Naive thymus-derived CD4-positive, alpha-beta T cell (primary cell): ENCODE measurements at regions not wholly inside any gene's neighbourhood (a gene's known extent, or its start where the extent isn't known, plus 50 kb on each side); places are given as distances from the start of the nearest gene placed in this dataset.

ENCODE experiments used
- ATAC-seq: fragments of 150-1000 bp; cut with Tn5 transposase; 2 replicates; pipeline ENCODE4 v1.10.0; 2021; ENCODE audit warnings: mild to moderate bottlenecking, moderate library complexity
- CTCF ChIA-PET: fragments of 350-600 bp; sonication (Branson Sonifier 250); formaldehyde crosslinking; loops from one replicate; lab custom pipeline; 2021; ENCODE audit warnings: antibody characterized with exemption; lab: Charles Lee
- POLR2A ChIA-PET: fragments of 350-600 bp; sonication (Branson Sonifier 250); formaldehyde crosslinking; loops from one replicate; lab custom pipeline; 2021; ENCODE audit warnings: antibody characterized with exemption, inconsistent platforms; lab: Charles Lee
- DNase-seq, 9 donors: peaks; one replicate each; pipeline versions ENCODE4 v3.0.0 to v3.0.0-alpha.2; 2020 to 2022; ENCODE audit warnings: mixed read lengths in 1 of 9
- H3K27ac ChIP-seq: one replicate; pipeline ENCODE4 v1.7.0; 2013; ENCODE audit warnings: mild to moderate bottlenecking, low read depth, low read length, moderate library complexity
- H3K27me3 ChIP-seq, 2 donors: one replicate each; pipeline ENCODE4 v1.7.0; 2013; ENCODE audit warnings: low read length in 2 of 2, mild to moderate bottlenecking in 2 of 2, moderate library complexity in 2 of 2; ENCODE audit not compliant: control insufficient read depth in 2 of 2, insufficient read depth in 2 of 2
- H3K36me3 ChIP-seq, 3 experiments: 1 replicate in 2 of 3; 2 replicates in 1 of 3; pipeline ENCODE4 v1.7.0; 2013; ENCODE audit warnings: low read length in 3 of 3, mild to moderate bottlenecking in 3 of 3, moderate library complexity in 1 of 3; ENCODE audit not compliant: insufficient read depth in 3 of 3, control insufficient read depth in 2 of 3
- H3K4me1 ChIP-seq, 2 donors: one replicate each; pipeline ENCODE4 v1.7.0; 2013; ENCODE audit warnings: low read length in 2 of 2, mild to moderate bottlenecking in 2 of 2, moderate library complexity in 1 of 2; ENCODE audit not compliant: control insufficient read depth in 2 of 2, insufficient read depth in 2 of 2
- H3K4me3 ChIP-seq: 2 replicates; pipeline ENCODE4 v1.7.0; 2013; ENCODE audit warnings: mild to moderate bottlenecking, low read length
- H3K9me3 ChIP-seq, 3 experiments: 1 replicate in 2 of 3; 2 replicates in 1 of 3; pipeline ENCODE4 v1.7.0; 2013; ENCODE audit warnings: low read length in 3 of 3; ENCODE audit not compliant: control insufficient read depth in 2 of 3
- H3K27ac Mint-ChIP-seq, 9 donors: one replicate each; pipeline ENCODE4 v1.8.0; 2020 to 2022; ENCODE audit warnings: mixed read lengths in 9 of 9, mild to moderate bottlenecking in 8 of 9, moderate library complexity in 5 of 9, inconsistent platforms in 2 of 9
- H3K27me3 Mint-ChIP-seq, 5 donors: one replicate each; pipeline ENCODE4 v1.8.0; 2021 to 2022; ENCODE audit warnings: mixed read lengths in 5 of 5, mild to moderate bottlenecking in 1 of 5
- H3K36me3 Mint-ChIP-seq, 5 donors: one replicate each; pipeline ENCODE4 v1.8.0; 2020 to 2022; ENCODE audit warnings: mixed read lengths in 5 of 5, mild to moderate bottlenecking in 3 of 5, inconsistent platforms in 1 of 5
- H3K4me1 Mint-ChIP-seq, 7 donors: one replicate each; pipeline ENCODE4 v1.8.0; 2020 to 2022; ENCODE audit warnings: mixed read lengths in 7 of 7, mild to moderate bottlenecking in 3 of 7, inconsistent platforms in 1 of 7
- H3K4me3 Mint-ChIP-seq, 10 donors: one replicate each; pipeline ENCODE4 v1.8.0; 2020 to 2022; ENCODE audit warnings: mild to moderate bottlenecking in 10 of 10, mixed read lengths in 10 of 10, moderate library complexity in 6 of 10, inconsistent platforms in 2 of 10
- H3K9me3 Mint-ChIP-seq, 11 donors: one replicate each; pipeline ENCODE4 v1.8.0; 2020 to 2022; ENCODE audit warnings: mixed read lengths in 11 of 11, mild to moderate bottlenecking in 4 of 11, inconsistent platforms in 1 of 11, moderate library complexity in 1 of 11
- intact Hi-C, 2 donors: fragments of 100-400 bp; cut with micrococcal nuclease; formaldehyde crosslinking; loops; one replicate each; pipeline ENCODE4 v1.15.1; 2023

DNA sequence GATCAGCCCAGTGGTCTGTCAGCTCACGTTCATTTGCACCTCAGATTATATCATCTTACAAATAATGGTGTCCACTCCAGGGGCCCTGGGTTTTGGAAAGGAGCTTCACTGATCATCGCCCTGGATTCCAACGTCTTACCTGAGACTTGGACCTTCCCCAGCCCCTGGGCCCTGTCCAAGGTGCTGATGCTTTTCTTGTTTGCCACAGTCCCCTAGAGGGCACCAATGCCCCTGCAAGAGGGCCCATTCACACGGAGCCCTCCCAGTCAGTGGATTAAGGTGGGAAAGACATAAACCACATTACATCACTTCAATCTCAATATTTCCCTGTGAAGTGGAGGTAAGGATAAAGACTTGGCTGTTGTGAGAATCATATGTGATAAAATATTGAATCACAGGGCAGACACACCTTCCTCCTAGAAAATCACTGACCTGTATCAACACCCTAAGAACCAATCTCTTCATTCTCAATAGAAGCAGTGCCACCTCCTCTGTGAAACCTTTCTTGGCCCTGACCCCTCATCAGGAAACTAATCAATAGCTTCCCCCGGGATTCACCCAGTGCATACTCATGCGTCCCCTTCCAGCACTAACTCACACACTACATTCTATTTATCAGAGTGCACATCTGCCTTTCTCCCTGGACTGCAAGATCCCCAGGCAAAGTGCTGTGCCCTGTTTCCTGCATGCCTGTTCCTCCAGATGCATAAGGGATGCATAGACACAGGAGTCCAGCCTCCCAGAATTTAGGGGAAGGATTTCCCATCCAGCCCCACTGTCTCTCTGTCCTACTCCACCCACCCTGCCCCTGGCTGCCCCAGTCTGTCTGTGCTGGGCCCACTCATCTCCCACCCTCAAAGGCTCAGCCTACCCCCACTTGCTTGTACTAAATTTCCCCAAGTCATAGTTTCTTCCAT lies 167.0 kb downstream of the BUD13 start:
- Mint-ChIP-seq H3K36me3 (no peaks in the 10 kb centered on the region), H3K4me3 (no peak overlapping the region), H3K4me1 (peaks cover 0 to 2% (median 0%) of the 10 kb centered on the region in 7 donors), H3K9me3 (peaks cover 0 to 6% (median 1%) of the 10 kb centered on the region in 11 donors), H3K27me3 (peaks cover 0 to 56% (median 21%) of the 10 kb centered on the region in 5 donors), H3K27ac (no peak overlapping the region)
- Histone ChIP-seq H3K36me3 (no peaks in the 10 kb centered on the region), H3K4me3 (no peak overlapping the region), H3K4me1 (no peaks in the 10 kb centered on the region), H3K27ac (no peak overlapping the region), H3K9me3 (no peaks in the 10 kb centered on the region), H3K27me3 (no peaks in the 10 kb centered on the region)
- POLR2A ChIA-PET = no interaction called here
- CTCF ChIA-PET = no interaction called here
- intact Hi-C loops = no loop called here
- DNase-seq (peak in 1 of 9 donors; percentile 27), ATAC-seq (no peak)

DNA sequence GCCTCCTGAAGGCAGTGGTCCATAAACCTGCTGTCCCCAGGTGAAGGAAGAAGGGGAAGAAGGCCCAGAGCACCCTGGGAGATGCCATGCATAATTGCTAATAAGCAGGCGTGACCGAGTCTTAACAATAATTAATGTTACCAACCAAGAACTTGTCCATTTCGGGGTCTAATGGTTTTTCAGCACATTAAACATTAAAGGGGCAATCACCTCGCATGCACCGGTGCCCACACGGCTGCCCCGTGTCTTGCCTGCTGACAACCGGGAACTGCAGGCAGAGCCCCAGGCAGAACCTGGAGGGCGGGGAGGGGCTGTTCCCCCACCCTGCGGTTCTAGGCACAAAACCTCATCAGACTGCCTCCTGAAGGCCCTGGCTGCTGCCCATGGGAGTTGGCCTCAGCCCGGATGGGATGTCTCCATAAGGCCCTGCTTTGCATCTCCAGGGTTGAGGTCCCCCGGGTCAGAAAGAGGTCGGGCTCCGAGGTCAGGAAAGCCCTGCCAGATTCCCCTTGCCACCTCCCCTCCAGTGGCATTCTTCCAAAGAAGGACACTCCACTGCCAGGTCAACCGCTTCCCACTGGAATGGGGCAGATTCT lies 169.0 kb downstream of the BUD13 start:
- no peaks in the 10 kb centered on the region for H3K4me1 ChIP-seq
- Mint-ChIP-seq H3K27ac (no peak overlapping the region), H3K4me3 (no peak overlapping the region), H3K4me1 (peaks cover 0 to 2% (median 0%) of the 10 kb centered on the region in 7 donors), H3K9me3 (peaks cover 0 to 6% (median 0%) of the 10 kb centered on the region in 11 donors), H3K36me3 (no peaks in the 10 kb centered on the region), H3K27me3 (peaks cover 0 to 59% (median 28%) of the 10 kb centered on the region in 5 donors)
- no peak for DNase-seq
- H3K9me3 ChIP-seq = no peaks in the 10 kb centered on the region
- intact Hi-C loops = no loop called here
- H3K27ac ChIP-seq = no peak overlapping the region
- H3K27me3 ChIP-seq = no peaks in the 10 kb centered on the region
- H3K36me3 ChIP-seq = no peaks in the 10 kb centered on the region
- ATAC-seq = no peak
- no peak overlapping the region for H3K4me3 ChIP-seq
- ChIA-PET CTCF (no interaction called here), POLR2A (no interaction called here)

DNA sequence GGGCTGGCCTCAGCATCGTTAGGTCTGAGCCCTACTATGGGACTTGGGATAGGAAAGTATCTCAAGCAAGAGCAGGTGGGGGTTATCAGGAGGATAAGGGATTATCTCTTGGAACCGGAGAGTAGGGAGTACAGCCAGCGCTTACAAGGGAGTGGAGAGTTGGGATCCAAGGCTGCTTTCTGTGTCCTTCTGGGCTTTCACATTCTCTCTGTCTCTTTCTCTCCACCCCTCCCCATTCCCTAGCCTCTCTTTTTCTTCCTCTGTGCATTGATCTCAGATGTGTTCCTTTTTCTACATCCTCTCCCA lies 170.2 kb downstream of the BUD13 start:
- Mint-ChIP-seq H3K4me3 (no peak overlapping the region), H3K36me3 (no peaks in the 10 kb centered on the region), H3K27ac (no peak overlapping the region), H3K4me1 (peaks cover 0 to 2% (median 0%) of the 10 kb centered on the region in 7 donors), H3K9me3 (peaks cover 0 to 5% (median 0%) of the 10 kb centered on the region in 11 donors), H3K27me3 (peaks cover 0 to 60% (median 24%) of the 10 kb centered on the region in 5 donors)
- CTCF ChIA-PET = no interaction called here
- DNase-seq = no peak
- intact Hi-C loops = no loop called here
- no peaks in the 10 kb centered on the region for H3K36me3 ChIP-seq
- no peaks in the 10 kb centered on the region for H3K27me3 ChIP-seq
- no peak overlapping the region for H3K27ac ChIP-seq
- POLR2A ChIA-PET = no interaction called here
- H3K4me1 ChIP-seq = no peaks in the 10 kb centered on the region
- no peak overlapping the region for H3K4me3 ChIP-seq
- no peak for ATAC-seq
- H3K9me3 ChIP-seq = no peaks in the 10 kb centered on the region

- no peak overlapping the region for H3K27ac ChIP-seq
- intact Hi-C loops = no loop called here
- Mint-ChIP-seq H3K27ac (no peak overlapping the region), H3K4me1 (peaks cover 0 to 2% (median 0%) of the 10 kb centered on the region in 7 donors), H3K27me3 (peaks cover 0 to 59% (median 20%) of the 10 kb centered on the region in 5 donors), H3K9me3 (peaks cover 0 to 5% (median 0%) of the 10 kb centered on the region in 11 donors), H3K4me3 (no peak overlapping the region), H3K36me3 (no peaks in the 10 kb centered on the region)
- ATAC-seq (no peak), DNase-seq (no peak)
- ChIA-PET CTCF (no interaction called here), POLR2A (no interaction called here)
- H3K4me1 ChIP-seq = no peaks in the 10 kb centered on the region
- no peaks in the 10 kb centered on the region for H3K36me3 ChIP-seq
- H3K9me3 ChIP-seq = no peaks in the 10 kb centered on the region
- H3K4me3 ChIP-seq = no peak overlapping the region
- H3K27me3 ChIP-seq = no peaks in the 10 kb centered on the region
Observed at GRCh38 chr11:116601814-116602636, 170.8 kb downstream of the BUD13 start.

- Histone ChIP-seq H3K4me3 (no peak overlapping the region), H3K27me3 (no peaks in the 10 kb centered on the region), H3K27ac (no peak overlapping the region), H3K4me1 (no peaks in the 10 kb centered on the region), H3K36me3 (no peaks in the 10 kb centered on the region), H3K9me3 (no peaks in the 10 kb centered on the region)
- peaks cover 0 to 2% (median 0%) of the 10 kb centered on the region in 7 donors for H3K4me1 Mint-ChIP-seq
- no peak overlapping the region for H3K4me3 Mint-ChIP-seq
- DNase-seq (no peak), ATAC-seq (no peak)
- ChIA-PET CTCF (no interaction called here), POLR2A (no interaction called here)
- no peak overlapping the region for H3K27ac Mint-ChIP-seq
- H3K27me3 Mint-ChIP-seq = peaks cover 0 to 57% (median 15%) of the 10 kb centered on the region in 5 donors
- H3K9me3 Mint-ChIP-seq = peaks cover 0 to 4% (median 0%) of the 10 kb centered on the region in 11 donors
- intact Hi-C loops = no loop called here
- no peaks in the 10 kb centered on the region for H3K36me3 Mint-ChIP-seq
Observed at GRCh38 chr11:116600930-116601329, 171.9 kb downstream of the BUD13 start.

GRCh38 chr11:116598556-116598955 lies 174.2 kb downstream of the BUD13 start:
- no peak overlapping the region for H3K27ac ChIP-seq
- no peaks in the 10 kb centered on the region for H3K27me3 ChIP-seq
- no peak for DNase-seq
- POLR2A ChIA-PET = no interaction called here
- no peak for ATAC-seq
- intact Hi-C loops = no loop called here
- peaks cover 0 to 2% (median 0%) of the 10 kb centered on the region in 11 donors for H3K9me3 Mint-ChIP-seq
- peaks cover 0 to 2% (median 0%) of the 10 kb centered on the region in 7 donors for H3K4me1 Mint-ChIP-seq
- no peak overlapping the region for H3K4me3 Mint-ChIP-seq
- H3K27ac Mint-ChIP-seq = no peak overlapping the region
- H3K36me3 Mint-ChIP-seq = no peaks in the 10 kb centered on the region
- CTCF ChIA-PET = no interaction called here
- no peaks in the 10 kb centered on the region for H3K9me3 ChIP-seq
- no peaks in the 10 kb centered on the region for H3K36me3 ChIP-seq
- peaks cover 0 to 51% (median 14%) of the 10 kb centered on the region in 5 donors for H3K27me3 Mint-ChIP-seq
- H3K4me1 ChIP-seq = no peaks in the 10 kb centered on the region
- H3K4me3 ChIP-seq = no peak overlapping the region
